ENCODE measurements at regions not wholly inside any gene's neighbourhood (a gene's known extent, or its start where the extent isn't known, plus 50 kb on each side); places are given as distances from the start of the nearest gene placed in this dataset.

DNA sequence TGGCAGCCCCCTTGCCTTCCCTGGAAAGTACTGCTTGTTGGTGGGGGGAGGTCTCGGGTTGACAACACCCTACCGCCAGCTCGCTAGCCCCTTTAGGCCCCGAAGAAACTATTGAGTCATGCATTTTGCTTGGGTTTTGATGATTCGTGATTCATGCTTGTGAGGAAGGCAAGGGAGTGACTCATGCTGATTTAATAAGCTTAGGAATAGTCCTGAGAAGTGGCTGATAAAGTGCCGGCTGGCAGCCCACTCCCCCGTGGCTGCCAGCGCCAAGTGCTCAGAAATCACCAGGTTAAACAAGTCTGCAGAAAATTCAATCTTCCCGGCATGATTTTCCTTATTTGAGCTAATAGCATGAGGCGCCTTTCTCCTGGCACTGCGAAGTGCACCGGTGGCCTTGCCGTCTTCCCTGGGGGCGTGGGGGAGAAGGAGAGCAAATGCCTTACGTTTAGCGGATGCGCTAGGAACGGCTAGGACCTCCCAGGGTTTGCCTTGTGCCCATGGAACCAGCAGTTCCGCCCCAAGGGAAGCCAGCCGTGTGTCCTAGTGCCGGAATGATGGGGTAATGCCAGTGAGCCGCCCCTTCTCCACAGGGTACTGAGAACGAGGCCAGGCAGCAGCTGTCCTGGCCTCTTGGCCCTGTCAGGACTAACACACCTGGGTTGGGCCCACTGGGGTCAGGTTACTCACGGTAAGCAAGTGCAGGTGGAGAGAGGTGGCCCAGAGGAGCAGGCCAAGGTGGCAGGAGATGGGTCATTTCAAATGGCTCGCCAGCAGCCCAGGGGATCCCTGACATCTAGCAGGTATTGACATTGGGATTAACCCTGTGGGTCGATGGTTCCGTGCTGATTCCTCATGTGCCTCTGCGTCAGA lies 151.9 kb downstream of the MACROH2A1 start:
- no peak for DNase-seq

DNA sequence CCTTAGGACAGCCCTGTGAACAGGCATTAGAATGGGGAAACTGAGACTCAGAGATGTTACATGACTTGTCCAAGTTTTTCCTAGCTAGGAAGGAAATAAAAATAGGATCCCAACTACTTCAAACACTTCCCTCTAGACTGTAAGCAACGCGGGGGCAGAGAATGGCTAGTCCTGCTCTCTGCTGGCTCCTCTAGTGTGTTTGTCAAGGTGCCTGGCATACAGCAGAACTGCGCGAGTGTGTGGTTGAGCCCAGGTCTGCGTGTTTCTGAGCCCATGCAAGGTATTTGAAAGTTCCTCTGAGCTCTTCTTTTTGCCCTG lies 152.5 kb downstream of the MACROH2A1 start:
- DNase-seq: no peak

DNA sequence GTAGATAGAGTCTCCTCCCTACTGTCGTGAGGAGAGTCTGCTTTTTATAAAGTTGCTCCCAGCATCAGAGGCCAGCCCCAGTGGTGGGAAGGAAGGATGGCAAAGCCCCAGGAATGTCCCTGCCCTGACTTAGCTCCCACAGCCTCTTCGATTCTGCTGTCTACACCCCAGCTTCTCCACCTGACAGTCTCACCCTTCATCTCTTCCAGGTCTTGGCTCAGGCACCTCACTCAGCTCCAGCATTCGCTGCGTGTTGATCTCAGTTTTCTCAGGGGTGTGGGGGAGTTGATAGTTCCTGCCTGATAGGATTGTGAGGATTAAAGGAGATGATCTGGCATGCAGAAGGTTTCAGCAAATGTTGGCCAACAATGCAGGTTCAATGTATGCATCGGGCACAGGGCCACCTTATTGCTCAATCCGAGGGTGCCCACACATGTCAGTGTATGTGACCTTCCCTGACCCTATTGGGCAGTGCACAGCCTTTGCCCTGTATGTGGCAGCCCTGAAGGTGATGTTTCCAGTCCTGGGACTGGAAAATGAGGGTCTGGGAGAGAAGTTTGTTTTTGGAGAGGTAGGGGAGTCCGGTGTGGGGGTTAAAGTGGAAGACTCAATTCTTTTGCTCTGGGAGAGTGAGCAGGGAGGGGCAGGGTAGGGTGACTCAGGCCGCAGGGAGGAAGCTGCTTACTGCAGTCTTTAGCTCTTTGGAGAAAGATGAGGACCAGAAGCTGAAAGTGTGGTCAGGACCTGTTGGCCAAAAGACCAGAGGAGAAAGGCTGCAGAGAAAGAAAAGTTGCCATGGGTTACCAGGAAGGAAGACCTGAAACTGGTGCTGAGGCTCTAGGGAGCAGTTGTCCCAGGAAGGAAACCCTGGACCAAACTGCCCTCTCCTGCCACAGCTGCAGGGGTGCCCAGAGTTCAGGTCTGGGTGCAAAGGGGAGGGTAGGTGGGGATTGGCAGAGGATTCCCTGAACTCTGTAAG lies 153.2 kb downstream of the MACROH2A1 start:
- no peak for DNase-seq

DNA sequence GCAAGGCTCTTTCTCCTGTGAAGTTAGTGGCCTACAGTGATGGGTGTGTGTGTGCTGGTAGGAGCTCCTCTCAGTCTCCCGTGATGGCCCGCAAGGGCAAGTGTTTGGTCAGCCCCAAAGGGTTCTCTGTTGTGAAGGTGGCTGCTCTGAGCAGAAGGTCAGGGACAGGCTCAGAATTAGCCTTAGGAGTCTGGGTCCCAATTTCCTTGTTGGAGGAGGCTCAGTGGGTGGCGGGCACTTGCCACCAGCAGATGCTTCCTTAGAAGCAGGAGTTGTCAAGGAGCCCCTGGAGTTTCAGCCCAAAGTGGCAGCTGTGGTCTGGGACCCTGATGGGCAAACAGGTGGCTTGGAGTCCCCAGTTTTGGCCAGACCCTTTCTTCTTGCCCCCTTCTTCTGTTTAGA lies 154.4 kb downstream of the MACROH2A1 start:
- no peak for DNase-seq

DNA sequence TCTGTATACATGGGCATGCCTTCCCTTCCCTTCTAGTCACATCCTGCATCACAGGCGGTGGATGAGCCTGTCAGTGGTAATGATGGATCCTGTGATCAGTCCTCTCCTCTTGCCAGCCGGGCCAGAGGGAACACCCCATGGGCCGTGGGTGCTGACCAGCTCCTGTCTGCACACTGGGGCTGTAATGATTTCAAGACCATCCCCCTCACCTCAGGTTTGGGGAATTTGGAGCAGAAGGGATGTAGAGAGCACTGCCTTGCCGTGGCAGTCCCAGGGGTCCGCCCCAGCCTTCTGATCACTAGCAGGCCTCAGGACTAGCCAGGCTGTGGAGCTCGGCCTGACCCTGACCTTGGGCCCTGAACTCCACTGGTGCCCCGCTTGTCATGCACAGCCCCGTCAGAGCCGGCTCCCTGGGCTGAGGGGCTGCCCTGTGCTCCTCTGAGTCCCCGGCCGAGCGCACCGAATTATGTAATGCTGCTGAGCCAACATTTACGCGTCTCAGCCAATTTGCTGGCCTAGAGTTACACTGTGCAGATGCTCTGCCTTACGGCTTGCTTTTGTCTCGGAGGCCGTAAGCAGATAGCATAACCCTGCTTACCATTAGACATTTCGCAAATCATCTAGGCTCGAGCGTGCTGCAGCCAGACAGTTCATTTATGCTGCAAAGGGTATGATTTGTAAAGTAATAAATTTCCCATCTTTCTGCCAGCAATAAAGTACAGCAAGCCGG lies 155.3 kb downstream of the MACROH2A1 start:
- no peak for DNase-seq

DNA sequence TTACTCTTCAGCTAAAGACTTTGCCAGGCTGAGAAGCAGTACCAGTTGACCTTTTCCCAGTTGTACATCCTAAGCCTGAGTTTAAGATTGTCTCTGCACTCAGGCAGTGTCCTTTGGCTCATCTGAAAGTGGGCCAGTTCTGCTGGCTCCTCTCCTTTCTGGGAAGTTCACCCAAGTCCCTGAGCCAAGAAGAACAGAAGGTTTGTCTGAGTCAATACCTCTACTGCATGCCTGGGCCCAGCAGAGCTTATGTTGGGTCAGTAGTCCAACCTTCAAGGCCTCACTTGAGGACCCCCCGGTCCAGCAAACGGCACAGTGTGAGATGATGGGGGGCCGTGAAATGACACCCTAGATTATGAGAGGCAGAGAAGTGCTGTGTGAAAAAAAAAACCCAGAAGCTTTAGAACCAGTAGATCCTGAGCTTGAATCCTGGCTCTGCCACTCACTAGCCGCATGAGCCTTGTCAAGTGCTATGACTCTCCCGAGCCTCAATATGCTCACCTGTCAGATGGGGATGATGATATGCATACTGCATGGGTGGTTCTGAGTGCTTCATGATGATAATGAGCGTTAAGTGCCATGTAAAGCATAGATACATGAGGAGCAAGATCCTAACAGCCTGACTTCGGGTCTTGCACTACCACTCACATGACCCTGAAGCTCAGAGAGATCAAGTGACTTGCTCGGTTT lies 156.0 kb downstream of the MACROH2A1 start:
- no peak for DNase-seq

DNA sequence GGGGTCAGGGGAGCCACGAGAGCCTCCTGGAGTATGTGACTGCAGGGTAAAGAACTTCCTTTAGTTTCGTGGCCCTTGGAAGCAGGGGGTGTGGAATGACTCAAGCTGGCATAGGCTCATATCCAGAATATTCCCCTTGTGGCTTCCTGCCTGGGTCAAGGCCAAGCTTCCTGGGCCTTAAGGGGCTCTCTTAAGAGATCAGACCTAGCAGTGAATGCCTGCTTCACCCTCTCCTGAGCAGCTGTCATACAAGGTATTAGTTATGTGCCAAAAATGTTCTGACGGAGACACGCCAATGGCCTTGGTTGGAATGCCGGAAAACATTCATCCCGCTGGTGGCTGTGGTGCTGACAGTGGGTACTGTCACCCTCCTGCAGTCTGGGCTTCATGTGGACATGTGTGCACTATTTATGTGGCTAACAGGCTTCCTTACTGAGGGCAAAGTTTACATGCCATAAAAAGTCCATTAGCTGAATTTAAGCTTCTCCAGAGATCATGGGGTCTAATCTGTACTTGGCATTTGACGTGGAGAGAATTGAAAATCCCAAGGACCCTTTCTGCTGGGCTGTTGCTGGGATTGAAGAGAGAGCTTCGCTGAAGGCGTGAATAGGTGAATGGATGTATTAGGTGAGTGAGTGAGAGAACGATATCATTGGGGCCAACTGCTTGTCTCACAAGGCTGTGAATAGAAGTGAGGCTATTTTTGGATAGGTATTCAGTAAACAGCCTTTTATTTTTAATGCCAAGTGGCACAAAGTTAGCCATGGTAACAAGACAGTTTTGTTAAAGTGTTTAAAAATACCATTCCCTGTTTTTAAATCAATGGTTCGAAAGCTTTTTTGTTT lies 156.8 kb downstream of the MACROH2A1 start:
- DNase-seq: no peak

DNA sequence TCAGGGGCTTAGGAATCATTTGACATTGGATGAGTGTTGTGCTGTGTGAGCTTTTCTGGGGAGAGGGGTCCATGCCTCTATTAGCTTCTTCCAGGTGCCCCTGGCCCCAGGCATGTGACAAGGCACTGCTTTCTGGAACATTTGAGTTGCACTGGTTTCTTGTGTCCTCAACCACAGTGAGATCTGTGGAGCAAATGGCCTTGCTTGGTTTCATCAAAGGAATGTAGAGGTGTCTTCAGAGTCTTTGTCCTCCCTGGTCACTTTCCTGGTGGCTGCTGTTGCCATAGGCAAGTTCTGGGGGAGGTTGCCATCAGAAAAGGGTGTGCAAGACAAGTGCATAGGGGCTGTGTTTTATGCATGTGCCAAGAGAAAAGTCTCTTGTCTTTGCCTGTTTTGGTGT lies 157.5 kb downstream of the MACROH2A1 start:
- no peak for DNase-seq

DNA sequence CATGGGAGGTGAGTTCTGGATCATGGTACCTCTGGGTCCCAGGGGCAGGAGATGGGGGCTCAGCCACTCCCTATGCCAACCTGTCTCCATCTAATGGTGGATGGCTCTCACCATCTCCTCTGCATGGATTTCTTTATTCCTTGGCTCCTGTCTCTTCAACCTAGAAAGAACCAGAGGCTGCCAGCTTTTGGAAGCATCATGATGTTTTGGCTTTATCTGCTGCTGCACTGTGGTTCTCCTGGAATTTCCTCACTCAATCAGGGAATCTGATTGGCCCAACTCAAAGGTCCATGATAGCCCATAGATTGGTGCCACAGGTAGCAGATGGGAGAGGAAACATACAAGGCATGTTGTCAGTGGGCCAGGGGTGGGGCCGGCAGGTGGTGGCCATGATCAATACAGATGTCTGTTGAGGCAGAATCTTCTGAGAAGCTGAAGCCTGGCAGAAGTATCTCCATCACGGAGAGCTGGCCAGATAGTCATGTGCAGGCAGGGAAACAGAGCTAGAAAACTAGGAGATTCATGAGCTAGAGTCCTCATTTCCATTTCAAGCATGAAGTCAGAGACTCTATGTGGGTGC lies 158.2 kb downstream of the MACROH2A1 start:
- no peak for DNase-seq

DNA sequence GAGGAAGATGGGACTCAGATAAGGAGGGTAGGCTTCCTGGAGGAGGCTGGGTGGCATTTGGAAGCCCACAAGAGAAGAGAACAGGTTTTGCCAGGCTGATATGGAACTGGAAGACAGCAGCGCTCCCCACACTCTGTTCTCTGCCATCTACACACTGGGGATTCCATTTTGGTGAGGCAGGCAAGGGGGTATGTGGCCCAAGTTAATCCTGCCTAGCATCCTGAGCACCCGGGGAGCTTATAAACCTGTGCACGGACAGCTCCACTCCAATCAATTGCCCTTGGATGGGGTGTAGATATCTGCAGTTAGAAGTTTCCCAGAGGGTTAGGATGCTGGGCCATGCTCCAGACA lies 158.8 kb downstream of the MACROH2A1 start:
- no peak for DNase-seq

DNA sequence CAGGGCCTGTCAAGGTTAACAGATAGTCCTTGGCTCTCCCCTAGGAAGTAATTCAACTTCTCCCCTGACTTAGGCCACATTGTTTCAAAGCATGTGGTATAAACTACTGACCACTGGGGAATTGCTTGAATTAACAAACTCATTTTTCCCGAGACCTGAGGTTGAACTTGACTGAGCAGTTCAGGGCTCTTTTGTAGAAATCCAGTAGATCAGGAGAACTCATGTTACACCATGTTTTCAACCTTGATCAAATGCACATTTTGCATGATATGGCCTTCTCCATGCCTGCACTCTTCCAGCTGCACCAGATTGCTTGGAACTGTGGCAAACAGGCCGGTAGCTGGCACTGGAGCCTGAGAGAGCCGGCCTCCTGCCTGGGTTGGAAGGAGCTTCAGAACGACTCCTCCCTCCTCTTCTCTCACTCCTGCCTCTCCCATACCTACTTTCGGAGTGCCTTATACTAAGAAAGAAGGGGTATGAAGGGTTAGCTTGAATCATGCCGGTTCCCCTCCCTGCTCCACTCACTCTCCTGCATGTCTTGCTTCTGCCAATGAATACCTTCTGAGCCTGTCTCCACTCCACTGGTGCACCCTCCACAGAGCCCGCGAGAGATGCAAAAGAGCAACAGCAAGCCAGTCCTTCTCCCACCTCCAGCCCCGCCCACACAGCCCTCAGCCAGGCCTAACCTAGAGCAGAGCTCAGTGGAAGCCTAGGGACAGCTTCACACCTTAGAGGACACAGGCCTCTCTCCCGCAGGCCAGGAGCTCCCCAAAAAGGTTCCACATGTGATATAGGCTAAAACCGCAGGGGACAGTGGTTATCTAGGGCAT lies 159.4 kb downstream of the MACROH2A1 start:
- no peak for DNase-seq

DNA sequence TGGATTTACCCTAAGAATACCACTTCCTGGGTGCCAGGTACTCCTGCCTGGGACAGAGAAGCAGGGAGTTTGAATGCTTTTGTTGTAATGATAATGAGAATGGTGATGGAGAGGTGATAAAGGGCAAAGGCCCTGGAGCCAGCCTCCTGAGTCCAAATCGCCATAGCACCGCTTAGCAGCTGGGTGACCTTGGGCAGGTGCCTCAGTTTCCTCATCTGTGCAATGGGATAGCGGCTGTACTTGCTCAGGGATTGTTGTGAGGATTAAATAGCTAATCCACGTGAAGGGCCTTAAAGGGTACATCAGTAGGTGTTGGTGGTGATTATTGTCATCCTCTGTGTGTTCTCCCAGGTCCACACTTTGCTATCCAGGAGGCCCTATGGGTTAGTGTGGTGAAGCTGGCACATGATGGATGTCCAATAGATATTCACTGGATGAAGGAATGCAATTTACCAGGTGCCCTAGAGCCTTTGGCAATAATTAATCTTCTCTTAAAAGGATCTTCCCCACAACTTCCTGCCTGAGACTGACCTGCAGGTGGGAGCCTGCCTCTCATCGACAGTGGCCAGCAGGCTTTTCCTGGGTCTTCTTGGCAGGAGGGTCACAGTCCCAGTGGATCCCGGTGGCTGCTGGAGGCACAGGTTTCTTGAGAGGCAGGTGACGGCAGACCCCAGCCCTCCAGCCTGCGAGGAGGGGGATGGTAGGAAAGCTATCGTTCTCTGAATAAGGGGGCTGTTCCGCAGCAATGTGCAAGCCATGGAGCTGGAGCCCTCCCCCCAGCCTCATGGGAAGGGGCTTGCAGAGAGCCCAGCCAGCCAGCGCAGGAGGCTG lies 160.2 kb downstream of the MACROH2A1 start:
- DNase-seq: no peak

DNA sequence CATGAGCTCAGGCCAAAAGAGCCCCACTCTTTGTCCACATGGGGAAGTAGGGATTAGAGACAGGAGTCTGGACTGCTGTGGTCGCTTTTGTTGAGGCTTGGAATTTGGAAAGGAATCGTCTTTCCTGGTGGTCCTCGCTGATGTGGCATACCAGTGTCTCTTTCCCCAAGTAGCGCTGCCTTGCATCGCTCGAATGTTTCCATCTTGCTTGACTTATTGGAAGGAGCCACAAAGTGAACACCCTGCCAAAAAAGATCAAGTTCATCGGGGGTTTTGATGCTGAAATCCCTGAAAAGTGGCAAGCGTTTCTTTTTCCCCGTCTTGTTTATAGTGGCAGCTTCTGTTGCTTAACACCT lies 161.3 kb downstream of the MACROH2A1 start:
- DNase-seq: no peak

DNA sequence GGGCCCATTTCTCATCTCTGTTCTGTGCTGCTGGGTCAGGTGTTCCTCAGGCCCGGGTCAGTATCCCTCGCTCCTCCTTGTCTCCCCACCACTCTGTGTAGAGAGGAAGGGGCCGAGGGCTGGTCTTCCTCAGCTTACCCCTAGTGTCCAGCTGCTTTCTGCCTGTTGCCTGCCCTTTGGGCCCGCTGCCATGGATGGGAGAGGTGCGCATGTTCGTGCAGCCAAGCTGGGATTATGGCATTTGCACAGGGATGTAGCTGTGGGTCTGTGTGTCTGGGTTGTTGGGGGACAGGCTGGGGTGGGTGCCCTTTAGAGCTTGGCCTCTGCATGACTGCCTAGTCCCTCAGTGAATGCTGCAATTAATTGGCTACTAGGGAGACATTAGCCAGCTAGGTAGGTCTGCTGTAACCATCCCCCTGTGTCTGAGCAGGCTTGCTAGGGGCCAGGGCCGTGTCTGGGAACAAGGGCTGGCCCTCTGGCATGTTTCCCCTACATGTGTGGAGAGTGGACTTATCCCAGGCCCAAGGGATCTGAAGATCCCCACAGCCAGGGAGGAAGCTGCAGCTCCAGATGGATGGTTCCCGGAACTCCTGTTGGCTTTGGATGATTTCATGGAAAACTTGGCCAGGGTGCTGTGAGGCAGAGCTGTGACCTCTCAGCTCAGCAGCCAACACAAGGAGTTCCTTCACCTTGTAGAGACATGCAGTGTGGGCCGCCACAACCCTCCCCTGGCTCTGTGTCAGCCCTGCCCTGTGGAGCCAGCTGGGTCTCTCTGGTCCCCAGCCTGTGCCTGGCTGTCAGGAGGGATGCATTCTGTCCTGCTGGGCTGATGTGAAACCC lies 161.9 kb downstream of the MACROH2A1 start:
- no peak for DNase-seq

DNA sequence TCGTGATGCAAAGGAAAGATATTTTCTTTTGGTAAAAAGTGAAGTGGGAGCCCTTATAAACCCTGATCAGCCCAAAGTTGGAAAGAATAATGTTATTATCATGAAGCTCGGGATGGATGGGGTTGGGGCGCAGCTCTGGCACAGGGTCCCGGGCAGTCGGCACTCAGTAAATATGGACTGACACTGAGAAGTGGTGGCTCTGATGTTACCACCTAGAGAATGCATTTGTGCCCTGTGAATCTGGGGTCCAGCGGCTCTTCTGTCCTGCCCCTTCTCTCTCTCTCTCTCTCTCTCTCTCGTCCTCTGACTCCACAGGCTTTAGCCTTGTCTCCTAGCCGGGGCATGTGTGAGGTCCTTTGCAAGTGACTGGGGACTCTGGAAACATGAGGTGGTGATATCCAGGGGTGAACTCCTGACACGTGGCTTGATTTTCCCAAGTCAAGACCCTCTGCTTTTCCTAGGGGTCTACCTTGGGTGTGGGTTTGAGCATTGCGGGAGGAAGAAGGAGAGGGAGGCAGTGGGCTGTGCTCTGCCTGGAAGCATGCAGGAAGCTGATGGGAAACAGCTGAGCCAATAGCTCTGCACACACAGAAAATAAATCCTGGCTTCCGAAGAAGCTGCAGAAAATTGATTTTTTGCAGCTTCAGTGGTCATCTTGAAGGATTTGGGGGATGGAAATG lies 162.7 kb downstream of the MACROH2A1 start:
- no peak for DNase-seq

DNA sequence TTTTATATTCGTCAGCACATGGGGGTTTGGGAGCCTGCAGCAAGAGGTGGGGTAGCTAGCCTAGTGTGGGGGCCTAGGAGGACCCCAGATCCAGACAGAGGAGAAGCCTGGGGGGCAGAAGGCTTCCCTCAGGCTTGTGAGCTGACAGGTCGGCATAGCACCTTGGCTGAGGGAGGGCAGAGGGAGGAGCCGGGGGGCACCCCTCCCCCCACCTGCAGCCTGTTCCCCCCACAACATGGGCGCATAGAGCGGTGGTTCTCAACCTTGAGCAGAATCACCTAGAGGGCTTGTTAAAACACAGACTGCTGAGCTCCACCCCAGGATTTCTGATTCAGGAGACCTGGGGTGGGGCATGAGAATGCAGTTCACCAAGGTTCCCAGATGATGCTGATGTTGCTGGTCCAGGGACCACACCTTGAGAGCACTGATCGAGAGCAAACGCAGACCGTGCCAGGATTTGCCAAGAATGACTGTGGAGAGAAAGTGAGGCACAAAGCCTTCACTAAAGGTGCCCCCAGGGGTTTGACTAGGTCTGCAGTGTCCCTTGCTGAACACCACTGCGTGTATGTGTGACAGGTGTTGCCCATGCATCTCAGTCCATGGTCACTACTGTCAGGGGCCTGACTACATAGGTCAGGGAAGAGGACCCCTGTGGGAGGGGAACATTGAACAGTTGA lies 163.3 kb downstream of the MACROH2A1 start:
- DNase-seq: no peak

DNA sequence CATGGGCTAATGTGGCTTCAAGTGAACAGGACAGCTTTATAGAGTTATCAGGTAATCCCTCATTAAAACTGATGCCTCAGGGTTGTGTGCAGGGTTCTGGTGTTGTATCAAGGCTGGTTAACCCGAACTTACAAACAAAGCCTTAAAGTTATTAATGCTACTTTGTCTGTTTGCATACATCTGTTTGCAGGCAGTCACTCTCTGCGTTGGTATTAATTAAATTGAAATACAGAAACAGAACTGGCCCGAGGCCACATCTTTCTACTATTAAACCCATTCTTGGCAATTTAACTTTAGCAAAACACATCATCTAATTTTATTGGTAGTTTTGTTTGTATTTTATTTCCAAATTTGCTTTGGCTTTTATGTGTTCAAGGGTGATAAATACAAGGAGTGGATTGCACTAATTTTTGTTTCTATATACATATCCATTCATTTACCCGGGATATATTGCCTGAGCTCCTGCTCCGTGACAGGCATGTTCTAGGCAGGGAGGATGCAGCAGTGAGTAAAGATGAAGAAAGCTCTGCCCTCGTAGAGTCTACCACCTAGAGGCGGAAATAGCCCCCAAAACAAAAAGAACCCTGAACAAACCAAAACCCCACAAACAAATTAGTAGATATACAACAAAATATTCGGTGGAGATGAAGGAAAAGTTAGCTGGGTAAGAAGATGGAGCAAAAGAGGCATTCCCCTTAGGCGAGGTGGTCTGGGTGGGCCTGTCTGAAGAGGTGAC lies 164.2 kb downstream of the MACROH2A1 start:
- DNase-seq: no peak

All from activated naive CD4-positive, alpha-beta T cell treated with anti-CD3 and anti-CD28 coated beads, Interleukin-2, amount 50 U/mL, for 16 hours (primary cell).